NCI-H1930 (cell line): ENCODE measurements at regions not wholly inside any gene's neighbourhood (a gene's known extent, or its start where the extent isn't known, plus 50 kb on each side); places are given as distances from the start of the nearest gene placed in this dataset.
"Not testable (repeated sequence)": the region's sequence is repeated elsewhere in the genome, so short reads cannot be mapped to it uniquely, and the experiment has no call there.

Experiments
- DNase-seq, 2 experiments: peaks; one replicate each; lab custom pipeline; 2025; lab: John Stamatoyannopoulos, UW

- no peak for DNase-seq
These were observed 395.8 kb downstream of the LNPK start for GRCh38 chr2:175606010-175606841.

- peak in 1 of 2 experiments; percentile 10 for DNase-seq
These were observed 396.4 kb downstream of the LNPK start for GRCh38 chr2:175605640-175606009.

GRCh38 chr2:175601969-175602368 lies 400.1 kb downstream of the LNPK start:
- DNase-seq = no peak

GRCh38 chr2:175599966-175600831 lies 401.9 kb downstream of the LNPK start:
- DNase-seq = no peak

GRCh38 chr2:175597286-175597685 lies 404.8 kb downstream of the LNPK start:
- DNase-seq = no peak

GRCh38 chr2:175595139-175595538 lies 406.9 kb downstream of the LNPK start:
- DNase-seq = no peak

GRCh38 chr2:175593686-175594525 lies 408.2 kb downstream of the LNPK start:
- DNase-seq = not testable (repeated sequence)

- DNase-seq = not testable (repeated sequence)
These were observed 406.7 kb upstream of the ATP5MC3 start for GRCh38 chr2:175588213-175588612.

GRCh38 chr2:175585496-175585895 lies 404.0 kb upstream of the ATP5MC3 start:
- DNase-seq = no peak

GRCh38 chr2:175580652-175581051 lies 399.1 kb upstream of the ATP5MC3 start:
- DNase-seq = no peak

GRCh38 chr2:175579646-175580045 lies 398.1 kb upstream of the ATP5MC3 start:
- DNase-seq = no peak

- no peak for DNase-seq
These were observed 396.0 kb upstream of the ATP5MC3 start for GRCh38 chr2:175577368-175577970.

GRCh38 chr2:175576875-175577274 lies 395.4 kb upstream of the ATP5MC3 start:
- DNase-seq = no peak

GRCh38 chr2:175576270-175576669 lies 394.8 kb upstream of the ATP5MC3 start:
- no peak for DNase-seq

GRCh38 chr2:175575346-175576258 lies 394.1 kb upstream of the ATP5MC3 start:
- no peak for DNase-seq

- no peak for DNase-seq
These were observed 392.6 kb upstream of the ATP5MC3 start for GRCh38 chr2:175574069-175574468.

GRCh38 chr2:175571078-175571653 lies 389.7 kb upstream of the ATP5MC3 start:
- DNase-seq = no peak

- no peak for DNase-seq
These were observed 386.7 kb upstream of the ATP5MC3 start for GRCh38 chr2:175568109-175568730.

- no peak for DNase-seq
These were observed 386.0 kb upstream of the ATP5MC3 start for GRCh38 chr2:175567435-175568061.
